GM12873 (cell line): ENCODE measurements at regions not wholly inside any gene's neighbourhood (a gene's known extent, or its start where the extent isn't known, plus 50 kb on each side); places are given as distances from the start of the nearest gene placed in this dataset.

Source experiments
- CTCF ChIP-seq: IDR thresholded peaks from 2 replicates; pipeline ENCODE4 v1.5.1; 2012; ENCODE audit warnings: low read depth, mild to moderate bottlenecking, moderate library complexity, low read length, control low read depth; ENCODE audit not compliant: insufficient read depth; ENCODE audit errors: missing control alignments

GRCh38 chr11:19570889-19571288 lies 141.7 kb upstream of the NAV2 start:
- no peak for TF ChIP-seq CTCF

DNA sequence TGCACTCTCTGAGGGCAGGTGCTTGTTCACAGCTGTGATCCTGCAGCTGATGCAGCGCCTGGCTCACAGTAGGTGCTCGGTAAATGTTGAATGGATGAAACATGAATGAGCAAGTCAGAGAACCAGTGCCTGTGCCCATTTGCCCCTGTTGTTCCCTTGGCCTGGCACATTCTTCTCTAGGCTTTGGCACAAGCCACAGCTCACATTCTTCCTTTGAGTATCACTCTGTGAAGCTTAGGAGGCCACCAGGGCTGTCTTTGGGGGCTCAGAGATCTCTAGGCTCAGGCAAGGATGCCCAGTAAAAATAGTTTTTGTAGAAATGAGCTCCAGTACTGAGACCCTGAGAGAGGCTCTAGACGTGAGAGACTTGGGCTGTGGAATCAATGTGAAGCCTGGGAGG lies 144.6 kb upstream of the NAV2 start:
- no peak for TF ChIP-seq CTCF

DNA sequence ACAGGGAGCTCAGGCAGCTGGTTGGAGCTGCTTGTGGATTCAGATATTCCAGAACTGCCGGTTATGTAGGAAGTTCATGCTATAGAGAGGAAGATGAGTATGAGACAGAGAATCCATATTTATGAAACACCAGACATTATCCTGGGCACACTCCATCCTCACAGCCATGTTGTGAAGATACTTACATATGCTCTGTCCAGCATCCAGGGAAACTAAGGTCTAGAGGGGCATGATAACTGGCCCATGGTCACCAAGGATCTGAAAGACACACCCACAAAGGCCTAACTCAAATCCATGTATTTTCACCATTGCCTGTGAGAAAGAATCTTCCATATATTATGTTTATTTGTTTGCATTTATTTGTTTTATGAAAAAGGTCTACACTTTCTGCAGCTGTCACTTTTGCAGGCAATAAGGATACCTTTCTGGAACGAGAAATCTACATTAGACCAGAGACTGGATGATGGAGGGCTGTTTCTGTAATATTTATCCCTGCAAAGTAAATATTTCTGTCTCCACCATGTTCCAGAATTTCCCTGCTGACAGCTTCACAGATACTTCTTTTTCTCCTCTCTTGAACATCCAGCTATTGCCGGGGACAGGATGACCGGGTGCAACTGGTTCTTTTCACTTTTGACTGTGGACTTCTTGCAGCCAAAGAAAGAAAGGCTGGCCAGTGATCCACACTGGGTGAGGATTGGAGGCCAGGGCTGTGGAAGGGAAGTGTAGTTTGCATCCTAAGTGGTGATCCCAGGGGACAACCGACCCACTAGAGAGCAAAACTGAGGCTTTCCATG lies 145.9 kb upstream of the NAV2 start:
- no peak for TF ChIP-seq CTCF

DNA sequence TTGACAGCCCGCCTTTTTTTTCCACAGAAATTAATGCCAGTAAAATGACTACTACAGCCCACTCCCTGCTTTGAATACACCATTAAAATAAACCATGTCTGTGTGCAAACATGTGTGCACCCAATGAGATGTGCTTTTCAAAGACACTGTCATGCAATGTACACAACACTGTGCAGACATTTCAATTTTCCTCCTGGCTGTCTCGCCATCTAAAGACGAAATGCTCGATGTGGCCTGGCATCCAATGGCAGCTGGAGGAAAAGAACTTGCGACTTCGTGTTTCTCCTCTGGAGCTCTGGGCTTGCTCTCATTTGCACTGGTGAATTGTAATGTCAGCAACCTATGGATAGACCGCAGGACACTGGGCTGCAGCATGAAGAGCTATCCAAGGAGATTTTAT lies 147.0 kb upstream of the NAV2 start:
- no peak for TF ChIP-seq CTCF

DNA sequence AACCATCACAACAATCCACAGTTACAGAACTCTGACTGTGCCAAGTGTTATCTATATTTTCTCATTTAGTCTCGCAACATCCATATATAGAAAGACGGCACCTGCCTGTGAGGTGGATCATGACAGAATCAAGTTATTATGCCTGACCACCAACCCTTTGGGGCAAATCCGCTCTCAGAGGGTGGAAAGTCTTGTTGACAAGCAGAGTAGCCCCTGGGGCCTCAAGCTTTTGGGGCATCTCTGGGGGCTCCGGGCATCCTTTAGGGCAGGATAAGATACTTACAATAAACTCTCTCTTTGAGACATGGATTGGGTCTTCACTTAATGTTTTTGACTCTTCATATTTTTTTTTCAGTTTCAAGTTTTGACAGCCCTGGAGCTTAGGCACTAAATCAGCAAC lies 150.5 kb upstream of the NAV2 start:
- TF ChIP-seq CTCF = no peak

DNA sequence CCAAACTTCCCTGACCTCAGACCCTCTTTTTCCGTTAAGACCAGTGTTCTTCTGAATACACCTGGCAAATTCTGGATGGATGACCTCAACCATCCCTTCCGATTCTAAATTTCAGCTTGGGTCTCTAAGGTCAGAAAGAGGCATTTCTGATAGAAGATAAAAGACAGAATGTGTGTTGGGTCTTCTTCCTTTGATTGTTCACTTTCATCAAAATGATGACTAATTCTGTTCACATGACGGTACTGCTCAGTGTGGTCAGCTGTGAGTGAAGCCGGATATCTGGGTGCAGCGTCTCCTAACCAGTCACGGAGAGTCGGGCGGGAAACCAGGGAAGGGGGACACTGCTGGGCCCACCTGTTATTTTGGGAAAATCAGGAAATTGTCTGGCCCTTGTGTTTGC lies 151.6 kb upstream of the NAV2 start:
- TF ChIP-seq CTCF = no peak

- no peak for TF ChIP-seq CTCF
These were observed 152.5 kb upstream of the NAV2 start for GRCh38 chr11:19560156-19560555.
